GM12891 (cell line): ENCODE measurements at regions not wholly inside any gene's neighbourhood (a gene's known extent, or its start where the extent isn't known, plus 50 kb on each side); places are given as distances from the start of the nearest gene placed in this dataset.

Experiments
- DNase-seq: peaks from one replicate; pipeline ENCODE4 v3.0.0; 2011; ENCODE audit warnings: low spot score; ENCODE audit not compliant: insufficient read length
- FAIRE-seq: peaks from 2 replicates; lab custom pipeline; 2011; peaks lifted over from hg19 to GRCh38; lab: Jason Lieb, UNC
- PAX5 ChIP-seq: IDR thresholded peaks from 2 replicates; pipeline ENCODE4 v1.6.1; 2011; ENCODE audit warnings: low read length, moderate library complexity, mild to moderate bottlenecking; ENCODE audit not compliant: insufficient read depth, severe bottlenecking
- POLR2A ChIP-seq: IDR thresholded peaks from 2 replicates; pipeline ENCODE4 v1.6.1; 2011; ENCODE audit warnings: low read depth, low read length, control low read depth
- POLR2AphosphoS5 ChIP-seq: IDR thresholded peaks from 2 replicates; pipeline ENCODE4 v1.6.1; 2011; ENCODE audit warnings: low read depth, low read length, control low read depth
- POU2F2 ChIP-seq: IDR thresholded peaks from 2 replicates; pipeline ENCODE4 v1.6.1; 2011; ENCODE audit warnings: low read depth, mild to moderate bottlenecking, control low read depth, low read length, moderate library complexity
- SPI1 ChIP-seq: IDR thresholded peaks from 2 replicates; pipeline ENCODE4 v1.6.1; 2011; ENCODE audit warnings: low read depth, low read length, control low read depth
- TAF1 ChIP-seq: IDR thresholded peaks from 2 replicates; pipeline ENCODE4 v1.6.1; 2011; ENCODE audit warnings: low read depth, low read length, control low read depth

DNA sequence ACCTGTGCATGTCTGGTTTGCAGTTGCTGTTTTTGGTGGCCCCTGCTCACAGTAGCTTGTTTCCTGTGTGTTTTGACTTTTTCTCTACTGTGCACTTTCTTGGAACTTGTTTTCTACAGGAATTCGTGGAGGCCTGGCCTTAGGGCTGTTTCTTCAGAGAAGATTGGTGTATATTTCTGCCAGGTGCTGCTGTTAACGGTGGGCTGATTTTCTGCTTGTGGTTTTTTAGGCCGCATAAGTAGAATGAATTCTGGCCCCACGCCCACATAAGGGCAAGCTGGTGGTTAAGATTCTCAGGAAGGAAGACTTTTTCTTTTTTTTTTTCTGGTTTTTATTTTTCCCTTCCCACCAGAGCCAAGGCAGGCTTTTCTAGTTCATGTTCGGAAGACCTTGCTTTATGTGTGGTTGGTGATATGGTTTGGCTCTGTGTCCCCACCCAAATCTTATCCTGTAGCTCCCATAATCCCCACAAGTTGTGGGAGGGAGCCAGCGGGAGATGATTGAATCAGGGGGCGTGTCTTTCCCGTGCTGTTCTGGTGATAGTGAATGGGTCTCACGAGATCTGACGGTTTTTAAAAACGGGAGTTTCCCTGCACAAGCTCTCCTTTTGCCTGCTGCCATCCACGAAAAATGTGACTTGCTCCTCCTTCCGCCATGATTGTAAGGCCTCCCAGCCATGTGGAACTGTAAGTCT lies 71.5 kb upstream of the DISP3 start:
- FAIRE-seq (peak; percentile 38), DNase-seq (no peak)
- TF ChIP-seq TAF1 (no peak), POLR2AphosphoS5 (no peak), SPI1 (no peak), PAX5 (no peak), POLR2A (no peak), POU2F2 (no peak)

DNA sequence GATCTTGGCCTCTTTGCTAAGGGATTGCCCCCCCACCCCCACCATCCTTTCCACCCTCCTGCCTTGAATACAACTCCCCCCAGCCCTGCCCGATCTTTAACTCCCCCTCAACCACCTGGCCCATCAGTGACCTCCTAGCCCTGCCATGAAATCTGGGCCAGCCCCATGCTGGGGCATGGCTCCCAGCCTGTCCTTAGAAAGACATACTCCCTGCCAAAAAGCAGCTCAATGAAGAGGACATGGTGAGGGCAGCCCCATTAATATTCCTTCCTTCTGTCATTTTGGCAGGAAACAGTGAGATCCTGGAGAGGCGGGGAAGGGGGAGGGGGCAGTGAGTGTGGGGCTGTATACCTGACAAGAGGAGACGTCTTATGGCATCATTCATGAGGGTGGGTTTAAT lies 66.8 kb upstream of the DISP3 start:
- FAIRE-seq, result no peak
- DNase-seq, result no peak
- TF ChIP-seq SPI1 (no peak), PAX5 (no peak), TAF1 (no peak), POLR2AphosphoS5 (no peak)

- DNase-seq (no peak), FAIRE-seq (no peak)
- TF ChIP-seq POLR2AphosphoS5 (no peak), PAX5 (no peak), TAF1 (no peak), POU2F2 (no peak), SPI1 (no peak), POLR2A (no peak)
Observed at GRCh38 chr1:11413986-11414391, 65.0 kb upstream of the DISP3 start.

DNA sequence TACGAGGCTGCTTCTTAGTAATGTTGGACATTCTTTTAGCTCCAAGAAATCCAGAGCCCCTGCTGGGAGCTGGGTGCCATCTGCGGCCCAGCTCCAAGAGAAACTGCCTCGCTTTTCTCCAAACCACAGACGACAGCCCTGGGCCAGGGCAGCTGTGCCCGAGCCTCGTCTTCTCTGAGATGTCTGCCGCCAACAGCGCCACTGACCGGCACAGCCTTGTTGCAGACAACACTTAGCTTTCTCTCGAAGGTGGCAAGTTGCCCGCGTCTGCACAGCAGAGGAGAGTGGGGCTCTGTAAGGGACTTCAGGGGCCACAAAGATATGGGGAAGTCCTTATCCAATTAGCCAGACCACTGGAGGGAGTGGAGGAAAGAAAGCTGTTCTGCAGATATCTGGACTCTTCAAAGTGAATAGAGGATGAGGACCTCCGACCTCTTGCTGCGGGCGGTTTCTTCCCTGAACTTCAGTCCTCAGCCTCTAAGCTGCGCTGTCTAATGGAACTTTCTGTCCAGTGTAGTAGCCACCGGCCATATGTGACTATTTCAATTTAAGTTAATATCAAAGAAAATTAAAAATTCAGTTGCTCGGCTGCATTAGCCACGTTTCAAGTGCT lies 63.9 kb upstream of the DISP3 start:
- no peak for FAIRE-seq
- no peak for DNase-seq
- no peak for TF ChIP-seq PAX5
- no peak for TF ChIP-seq POLR2AphosphoS5
- no peak for TF ChIP-seq POU2F2
- TF ChIP-seq SPI1, result no peak
- no peak for TF ChIP-seq POLR2A
- no peak for TF ChIP-seq TAF1

- FAIRE-seq (no peak), DNase-seq (no peak)
- no peak for TF ChIP-seq POLR2AphosphoS5
Observed at GRCh38 chr1:11417162-11417561, 61.8 kb upstream of the DISP3 start.

GRCh38 chr1:11418056-11418455 lies 60.9 kb upstream of the DISP3 start:
- no peak for FAIRE-seq
- TF ChIP-seq TAF1 (no peak), PAX5 (no peak), POLR2A (no peak)

GRCh38 chr1:11421443-11421842 lies 57.5 kb upstream of the DISP3 start:
- no peak for FAIRE-seq
- DNase-seq, result no peak
- no peak for TF ChIP-seq POU2F2

More at GRCh38 chr1:11418056-11418455, 60.9 kb upstream of the DISP3 start:
- DNase-seq, result no peak

DNA sequence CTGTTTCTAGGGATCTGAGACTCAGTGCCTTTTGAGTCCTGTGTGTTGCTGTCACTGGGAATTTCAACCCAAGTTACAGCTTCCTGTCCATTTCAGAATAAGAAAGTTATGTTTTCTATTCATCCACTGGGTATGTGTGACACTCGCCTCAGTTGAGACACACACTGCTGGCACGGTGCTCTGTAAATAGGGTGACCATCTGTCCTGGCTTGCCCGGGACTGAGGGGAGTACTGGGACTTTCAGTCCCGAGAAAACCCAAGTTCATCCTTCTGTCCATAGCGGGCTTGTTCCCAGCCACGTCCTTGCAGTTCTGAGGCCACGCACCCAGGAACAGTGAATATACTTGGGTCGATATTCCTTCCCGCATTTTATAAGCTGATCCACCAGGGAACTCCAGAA lies 56.3 kb upstream of the DISP3 start:
- no peak for FAIRE-seq
- TF ChIP-seq TAF1, result no peak
- no peak for TF ChIP-seq POLR2AphosphoS5
- no peak for TF ChIP-seq POLR2A
- no peak for TF ChIP-seq POU2F2
- TF ChIP-seq SPI1, result no peak
- TF ChIP-seq PAX5, result no peak

DNA sequence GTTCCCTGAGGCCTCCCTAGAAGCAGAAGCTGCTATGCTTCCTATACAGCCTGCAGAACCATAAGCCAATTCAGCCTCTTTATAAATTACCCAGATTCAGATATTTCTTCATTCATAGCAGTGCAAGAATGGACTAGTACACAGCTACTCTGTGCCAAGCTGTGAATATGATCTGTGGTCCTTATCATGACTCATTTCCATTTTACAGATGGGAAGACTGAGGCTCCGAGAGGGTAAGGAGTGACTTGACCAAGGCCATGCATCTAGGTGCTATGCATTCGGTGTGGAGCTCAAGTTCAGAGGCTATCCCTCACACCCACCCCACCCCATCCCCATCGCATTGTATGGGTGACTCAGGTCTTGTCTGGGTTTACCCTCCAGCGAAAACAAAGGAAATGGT lies 52.3 kb upstream of the DISP3 start:
- DNase-seq, result no peak
- TF ChIP-seq TAF1 (no peak), PAX5 (no peak), POLR2A (no peak), SPI1 (no peak), POU2F2 (no peak), POLR2AphosphoS5 (no peak)
- FAIRE-seq, result no peak

More for the DNA sequence above, 56.3 kb upstream of the DISP3 start:
- no peak for DNase-seq

DNA sequence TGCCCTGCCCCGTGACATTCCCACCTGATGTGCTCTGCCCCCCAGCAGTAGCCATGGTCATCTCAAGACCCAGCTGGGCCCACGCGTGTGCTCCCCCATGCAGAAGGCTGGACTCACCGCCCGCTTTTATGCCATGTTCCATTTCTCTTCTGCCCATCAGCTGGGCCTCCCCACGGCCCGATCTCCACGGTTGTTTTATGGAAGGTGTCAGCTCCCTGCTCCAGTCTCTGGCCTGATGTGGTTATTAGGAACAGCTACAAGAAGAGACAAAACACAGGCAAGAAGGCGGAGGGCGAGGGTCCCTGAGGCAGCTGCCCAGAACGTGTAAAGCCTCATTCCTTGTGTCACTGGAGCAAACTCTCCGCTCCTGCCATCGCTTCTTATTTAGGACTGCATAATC lies 50.2 kb upstream of the DISP3 start:
- no peak for TF ChIP-seq PAX5
- TF ChIP-seq TAF1, result no peak
- TF ChIP-seq POLR2AphosphoS5, result no peak
- no peak for TF ChIP-seq POU2F2
- TF ChIP-seq POLR2A, result no peak
- no peak for TF ChIP-seq SPI1
- DNase-seq (no peak), FAIRE-seq (no peak)
